MG63 (cell line): ENCODE measurements at regions not wholly inside any gene's neighbourhood (a gene's known extent, or its start where the extent isn't known, plus 50 kb on each side); places are given as distances from the start of the nearest gene placed in this dataset.
"Not testable (repeated sequence)": the region's sequence is repeated elsewhere in the genome, so short reads cannot be mapped to it uniquely, and the experiment has no call there.

Source experiments
- DNase-seq: peaks from one replicate; pipeline ENCODE4 v3.0.0-alpha.2; 2020
- H3K27me3 ChIP-seq: fragments of 250-450 bp; sonication (Bioruptor Pico); 2 replicates; pipeline ENCODE4 v1.5.1; 2020; ENCODE audit warnings: mild to moderate bottlenecking, moderate library complexity
- H3K36me3 ChIP-seq: fragments of 250-450 bp; sonication (Bioruptor Pico); 2 replicates; pipeline ENCODE4 v1.5.1; 2020; ENCODE audit warnings: mild to moderate bottlenecking, moderate library complexity
- H3K4me3 ChIP-seq: fragments of 250-450 bp; sonication (Bioruptor Pico); 2 replicates; pipeline ENCODE4 v1.5.1; 2020; ENCODE audit warnings: mild to moderate bottlenecking, moderate library complexity
- H3K9me3 ChIP-seq: fragments of 250-450 bp; sonication (Bioruptor Pico); 2 replicates; pipeline ENCODE4 v1.5.1; 2020; ENCODE audit warnings: mild to moderate bottlenecking, moderate library complexity

GRCh38 chr16:88128556-88128955 is 177.3 kb downstream of the BANP start:
- DNase-seq = no peak
- H3K36me3 ChIP-seq = no peaks in the 10 kb centered on the region
- no peaks in the 10 kb centered on the region for H3K27me3 ChIP-seq
- H3K4me3 ChIP-seq = no peak overlapping the region
- H3K9me3 ChIP-seq = no peaks in the 10 kb centered on the region

- DNase-seq, H3K27me3 ChIP-seq, H3K4me3 ChIP-seq, H3K9me3 ChIP-seq, H3K36me3 ChIP-seq: not testable (repeated sequence)
These were observed 177.9 kb downstream of the BANP start for GRCh38 chr16:88129133-88129532.

GRCh38 chr16:88130016-88130415 is 178.8 kb downstream of the BANP start:
- no peak for DNase-seq
- no peaks in the 10 kb centered on the region for H3K9me3 ChIP-seq
- H3K36me3 ChIP-seq = no peaks in the 10 kb centered on the region
- no peaks in the 10 kb centered on the region for H3K27me3 ChIP-seq
- no peak overlapping the region for H3K4me3 ChIP-seq

GRCh38 chr16:88130681-88131080 is 179.4 kb downstream of the BANP start:
- no peak for DNase-seq
- H3K4me3 ChIP-seq = no peak overlapping the region
- H3K27me3 ChIP-seq = no peaks in the 10 kb centered on the region
- H3K36me3 ChIP-seq = no peaks in the 10 kb centered on the region
- H3K9me3 ChIP-seq = no peaks in the 10 kb centered on the region

- DNase-seq = no peak
- no peaks in the 10 kb centered on the region for H3K9me3 ChIP-seq
- H3K4me3 ChIP-seq = no peak overlapping the region
- no peaks in the 10 kb centered on the region for H3K36me3 ChIP-seq
- no peaks in the 10 kb centered on the region for H3K27me3 ChIP-seq
These were observed 180.0 kb downstream of the BANP start for GRCh38 chr16:88131256-88131655.

- H3K27me3 ChIP-seq = no peaks in the 10 kb centered on the region
- no peak for DNase-seq
- no peak overlapping the region for H3K4me3 ChIP-seq
- H3K36me3 ChIP-seq = no peaks in the 10 kb centered on the region
- H3K9me3 ChIP-seq = no peaks in the 10 kb centered on the region
These were observed 180.7 kb downstream of the BANP start for GRCh38 chr16:88131966-88132365.

- H3K9me3 ChIP-seq = no peaks in the 10 kb centered on the region
- no peak for DNase-seq
- H3K4me3 ChIP-seq = no peak overlapping the region
- H3K36me3 ChIP-seq = no peaks in the 10 kb centered on the region
- no peaks in the 10 kb centered on the region for H3K27me3 ChIP-seq
These were observed 181.7 kb downstream of the BANP start for GRCh38 chr16:88132836-88133506.

- Histone ChIP-seq H3K36me3 (no peaks in the 10 kb centered on the region), H3K4me3 (no peak overlapping the region), H3K9me3 (no peaks in the 10 kb centered on the region), H3K27me3 (no peaks in the 10 kb centered on the region)
- no peak for DNase-seq
These were observed 182.2 kb downstream of the BANP start for GRCh38 chr16:88133507-88133843.

GRCh38 chr16:88134172-88134898 is 183.1 kb downstream of the BANP start:
- not testable (repeated sequence) for H3K4me3 ChIP-seq, H3K36me3 ChIP-seq, DNase-seq, H3K27me3 ChIP-seq, H3K9me3 ChIP-seq

GRCh38 chr16:88134899-88135682 is 183.9 kb downstream of the BANP start:
- DNase-seq, H3K9me3 ChIP-seq, H3K36me3 ChIP-seq, H3K27me3 ChIP-seq, H3K4me3 ChIP-seq: not testable (repeated sequence)

- not testable (repeated sequence) for H3K36me3 ChIP-seq, H3K9me3 ChIP-seq, H3K4me3 ChIP-seq, H3K27me3 ChIP-seq, DNase-seq
These were observed 185.0 kb downstream of the BANP start for GRCh38 chr16:88136211-88136713.

GRCh38 chr16:88136939-88137338 is 185.7 kb downstream of the BANP start:
- DNase-seq, H3K36me3 ChIP-seq, H3K27me3 ChIP-seq, H3K9me3 ChIP-seq, H3K4me3 ChIP-seq: not testable (repeated sequence)

GRCh38 chr16:88139141-88139540 is 187.9 kb downstream of the BANP start:
- not testable (repeated sequence) for DNase-seq, H3K4me3 ChIP-seq, H3K27me3 ChIP-seq, H3K36me3 ChIP-seq, H3K9me3 ChIP-seq

- not testable (repeated sequence) for DNase-seq, H3K27me3 ChIP-seq, H3K36me3 ChIP-seq, H3K9me3 ChIP-seq, H3K4me3 ChIP-seq
These were observed 189.0 kb downstream of the BANP start for GRCh38 chr16:88140195-88140594.

- no peak overlapping the region for H3K4me3 ChIP-seq
- H3K36me3 ChIP-seq = no peaks in the 10 kb centered on the region
- DNase-seq = no peak
- no peaks in the 10 kb centered on the region for H3K27me3 ChIP-seq
- H3K9me3 ChIP-seq = no peaks in the 10 kb centered on the region
These were observed 190.3 kb downstream of the BANP start for GRCh38 chr16:88141580-88141979.

GRCh38 chr16:88142056-88142935 is 191.1 kb downstream of the BANP start:
- DNase-seq, H3K4me3 ChIP-seq, H3K36me3 ChIP-seq, H3K27me3 ChIP-seq, H3K9me3 ChIP-seq: not testable (repeated sequence)
